Left kidney (tissue), 1 donor: ENCODE measurements at regions not wholly inside any gene's neighbourhood (a gene's known extent, or its start where the extent isn't known, plus 50 kb on each side); places are given as distances from the start of the nearest gene placed in this dataset.

Experiments used
- DNase-seq: peaks from one replicate; pipeline ENCODE4 v3.0.0-alpha.2; 2013

GRCh38 chr2:226620176-226620575 lies 179.4 kb downstream of the IRS1 start:
- no peak for DNase-seq

- DNase-seq = no peak
These were observed 179.9 kb downstream of the IRS1 start for GRCh38 chr2:226619707-226620106.

- DNase-seq = peak; percentile 71
These were observed 180.6 kb downstream of the IRS1 start for GRCh38 chr2:226618875-226619605.

GRCh38 chr2:226618544-226618874 lies 181.1 kb downstream of the IRS1 start:
- no peak for DNase-seq

GRCh38 chr2:226615891-226616290 lies 183.7 kb downstream of the IRS1 start:
- DNase-seq = no peak

- DNase-seq = no peak
These were observed 187.7 kb downstream of the IRS1 start for GRCh38 chr2:226611944-226612318.

- no peak for DNase-seq
These were observed 188.2 kb downstream of the IRS1 start for GRCh38 chr2:226611196-226611943.

- no peak for DNase-seq
These were observed 190.3 kb downstream of the IRS1 start for GRCh38 chr2:226609366-226609765.

- no peak for DNase-seq
These were observed 191.2 kb downstream of the IRS1 start for GRCh38 chr2:226608451-226608850.

GRCh38 chr2:226607379-226607778 lies 192.2 kb downstream of the IRS1 start:
- no peak for DNase-seq

GRCh38 chr2:226605642-226606041 lies 194.0 kb downstream of the IRS1 start:
- no peak for DNase-seq

- no peak for DNase-seq
These were observed 196.0 kb downstream of the IRS1 start for GRCh38 chr2:226603606-226604005.

GRCh38 chr2:226601881-226602662 lies 197.5 kb downstream of the IRS1 start:
- DNase-seq = no peak

GRCh38 chr2:226600802-226601201 lies 198.8 kb downstream of the IRS1 start:
- DNase-seq = no peak

- no peak for DNase-seq
These were observed 199.4 kb downstream of the IRS1 start for GRCh38 chr2:226600184-226600583.

GRCh38 chr2:226589043-226589442 lies 210.6 kb downstream of the IRS1 start:
- no peak for DNase-seq

- DNase-seq = no peak
These were observed 214.5 kb downstream of the IRS1 start for GRCh38 chr2:226585130-226585561.

- no peak for DNase-seq
These were observed 215.0 kb downstream of the IRS1 start for GRCh38 chr2:226584518-226585055.

- no peak for DNase-seq
These were observed 215.9 kb downstream of the IRS1 start for GRCh38 chr2:226583715-226584114.

- DNase-seq = no peak
These were observed 218.0 kb downstream of the IRS1 start for GRCh38 chr2:226581661-226582060.

- no peak for DNase-seq
These were observed 218.6 kb downstream of the IRS1 start for GRCh38 chr2:226581004-226581403.

GRCh38 chr2:226580403-226580802 lies 219.2 kb downstream of the IRS1 start:
- no peak for DNase-seq

- no peak for DNase-seq
These were observed 220.1 kb downstream of the IRS1 start for GRCh38 chr2:226579519-226579918.
